GM06990 (cell line): ENCODE measurements at regions not wholly inside any gene's neighbourhood (a gene's known extent, or its start where the extent isn't known, plus 50 kb on each side); places are given as distances from the start of the nearest gene placed in this dataset.
A peak's percentile ranks its signal among the peaks of the same experiment; 100 is the strongest.

Experiments used
- DNase-seq: peaks from one replicate; pipeline ENCODE4 v3.0.0-alpha.2; 2011; ENCODE audit not compliant: insufficient read length; ENCODE audit errors: extremely low read depth
- H3K27me3 ChIP-seq: replicated peaks from 2 replicates; pipeline ENCODE4 v1.6.0; 2011; ENCODE audit warnings: low read length; ENCODE audit not compliant: control insufficient read depth, insufficient read depth
- H3K36me3 ChIP-seq: 2 replicates; pipeline ENCODE4 v1.5.1; 2011; ENCODE audit warnings: low read length; ENCODE audit not compliant: control insufficient read depth, insufficient read depth
- H3K4me3 ChIP-seq: replicated peaks from 2 replicates; pipeline ENCODE4 v1.5.1; 2011; ENCODE audit warnings: low read depth, mild to moderate bottlenecking, control low read depth, low read length
- TF ChIP-seq, protein P1 (sequence below): IDR thresholded peaks from 2 replicates; pipeline ENCODE4 v1.5.1; 2011; ENCODE audit warnings: low read length, control low read depth, mild to moderate bottlenecking, inconsistent platforms; ENCODE audit not compliant: insufficient read depth, poor library complexity, severe bottlenecking

DNA sequence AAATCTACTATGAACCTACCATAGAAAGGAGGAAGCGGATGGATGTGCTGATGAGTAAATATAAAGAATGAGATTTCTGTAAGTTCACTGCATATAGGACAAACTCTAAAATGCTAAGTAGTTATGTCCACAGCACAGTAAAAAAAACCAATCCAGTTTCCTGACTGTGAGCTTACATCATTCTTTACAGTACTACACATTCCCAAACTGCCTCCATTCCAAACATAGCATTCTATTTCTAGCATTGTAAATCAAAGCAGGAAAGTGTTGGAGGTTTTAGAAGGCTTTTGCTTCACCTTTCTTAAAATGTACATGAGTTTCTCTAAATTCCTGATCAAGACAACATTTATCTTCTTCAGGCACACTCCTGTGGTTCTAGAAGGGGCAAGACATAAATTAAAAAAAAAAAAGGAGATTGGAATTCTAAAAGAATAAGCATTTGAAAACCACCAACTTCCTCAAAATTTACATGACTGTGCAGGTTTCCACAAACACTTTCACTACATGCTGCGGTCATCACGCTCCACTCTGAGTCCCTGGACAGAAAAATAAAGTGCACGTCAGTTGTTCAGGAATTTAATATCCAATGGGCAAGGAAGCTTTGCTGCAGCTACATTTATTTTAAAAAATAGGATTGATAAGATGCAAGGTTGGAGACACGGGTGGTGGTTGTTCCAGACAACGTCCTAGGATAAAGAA lies 297.6 kb upstream of the STS start:
- Histone ChIP-seq H3K4me3 (no peak overlapping the region), H3K27me3 (no peaks in the 10 kb centered on the region), H3K36me3 (no peaks in the 10 kb centered on the region)
- DNase-seq = no peak
- TF ChIP-seq, protein P1, sequence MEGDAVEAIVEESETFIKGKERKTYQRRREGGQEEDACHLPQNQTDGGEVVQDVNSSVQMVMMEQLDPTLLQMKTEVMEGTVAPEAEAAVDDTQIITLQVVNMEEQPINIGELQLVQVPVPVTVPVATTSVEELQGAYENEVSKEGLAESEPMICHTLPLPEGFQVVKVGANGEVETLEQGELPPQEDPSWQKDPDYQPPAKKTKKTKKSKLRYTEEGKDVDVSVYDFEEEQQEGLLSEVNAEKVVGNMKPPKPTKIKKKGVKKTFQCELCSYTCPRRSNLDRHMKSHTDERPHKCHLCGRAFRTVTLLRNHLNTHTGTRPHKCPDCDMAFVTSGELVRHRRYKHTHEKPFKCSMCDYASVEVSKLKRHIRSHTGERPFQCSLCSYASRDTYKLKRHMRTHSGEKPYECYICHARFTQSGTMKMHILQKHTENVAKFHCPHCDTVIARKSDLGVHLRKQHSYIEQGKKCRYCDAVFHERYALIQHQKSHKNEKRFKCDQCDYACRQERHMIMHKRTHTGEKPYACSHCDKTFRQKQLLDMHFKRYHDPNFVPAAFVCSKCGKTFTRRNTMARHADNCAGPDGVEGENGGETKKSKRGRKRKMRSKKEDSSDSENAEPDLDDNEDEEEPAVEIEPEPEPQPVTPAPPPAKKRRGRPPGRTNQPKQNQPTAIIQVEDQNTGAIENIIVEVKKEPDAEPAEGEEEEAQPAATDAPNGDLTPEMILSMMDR = no peak

DNA sequence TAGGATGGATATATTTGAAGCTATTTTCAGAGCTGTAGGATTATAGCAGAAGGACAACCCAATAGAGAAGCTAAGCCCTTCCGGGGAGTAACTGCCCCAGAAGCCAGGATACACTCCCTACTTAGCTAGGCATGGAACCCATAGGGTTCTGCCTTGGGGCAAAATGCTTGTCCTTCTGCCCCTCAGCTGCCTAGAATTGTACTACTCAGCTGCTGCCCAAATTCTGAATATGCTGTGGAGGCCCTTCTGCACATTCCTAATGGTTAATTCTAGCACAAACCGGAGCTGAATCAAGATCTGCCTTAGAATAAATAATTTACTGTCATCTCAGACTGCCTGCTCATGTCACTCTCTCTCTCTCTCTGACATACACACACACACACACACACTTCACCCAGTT lies 297.7 kb upstream of the VCX3A start:
- Histone ChIP-seq H3K4me3 (no peak overlapping the region), H3K27me3 (no peaks in the 10 kb centered on the region), H3K36me3 (no peaks in the 10 kb centered on the region)
- DNase-seq = no peak
- TF ChIP-seq, protein P1 = no peak

DNA sequence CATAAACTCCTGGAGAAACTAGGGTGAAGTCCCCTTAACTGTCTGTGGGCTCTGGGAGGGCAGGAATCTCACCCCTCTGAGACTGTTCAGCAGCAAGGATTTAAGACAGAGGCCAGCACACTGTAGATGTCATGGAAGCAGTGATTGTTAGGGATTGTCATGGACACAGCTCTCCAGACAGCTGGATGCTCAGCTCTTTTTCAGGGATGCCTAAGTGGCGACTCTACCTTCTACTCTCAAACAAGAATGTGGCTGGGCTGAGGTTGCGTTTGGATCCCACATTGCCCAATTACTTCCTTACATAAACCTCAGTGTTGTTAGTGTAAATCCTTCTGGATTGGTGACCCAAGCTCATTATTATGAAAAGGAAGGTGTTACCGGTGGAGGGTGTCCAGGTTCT lies 291.9 kb upstream of the VCX3A start:
- TF ChIP-seq, protein P1 = no peak
- Histone ChIP-seq H3K4me3 (no peak overlapping the region), H3K36me3 (no peaks in the 10 kb centered on the region), H3K27me3 (no peaks in the 10 kb centered on the region)
- no peak for DNase-seq

DNA sequence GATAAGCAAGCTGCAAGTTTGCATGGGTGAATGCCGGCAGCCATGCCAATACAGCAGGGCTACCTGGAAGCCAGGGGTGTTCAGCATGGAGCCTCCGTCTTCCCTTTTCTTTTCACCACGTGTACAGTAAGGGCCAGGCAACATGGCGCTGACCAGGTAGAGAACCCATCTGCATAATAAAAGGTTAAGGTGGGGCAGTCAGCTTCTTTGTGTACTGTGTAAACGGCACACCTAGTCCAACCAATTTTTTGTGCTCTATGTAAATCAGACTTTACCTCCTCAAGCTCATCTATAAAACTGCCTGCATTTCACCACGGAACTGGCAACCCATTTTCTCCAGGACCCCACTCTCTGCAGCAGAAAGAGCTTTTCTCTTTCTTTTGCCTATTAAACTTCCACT lies 286.8 kb upstream of the VCX3A start:
- Histone ChIP-seq H3K27me3 (no peaks in the 10 kb centered on the region), H3K36me3 (no peaks in the 10 kb centered on the region), H3K4me3 (no peak overlapping the region)
- TF ChIP-seq, protein P1 = no peak
- DNase-seq = no peak

DNA sequence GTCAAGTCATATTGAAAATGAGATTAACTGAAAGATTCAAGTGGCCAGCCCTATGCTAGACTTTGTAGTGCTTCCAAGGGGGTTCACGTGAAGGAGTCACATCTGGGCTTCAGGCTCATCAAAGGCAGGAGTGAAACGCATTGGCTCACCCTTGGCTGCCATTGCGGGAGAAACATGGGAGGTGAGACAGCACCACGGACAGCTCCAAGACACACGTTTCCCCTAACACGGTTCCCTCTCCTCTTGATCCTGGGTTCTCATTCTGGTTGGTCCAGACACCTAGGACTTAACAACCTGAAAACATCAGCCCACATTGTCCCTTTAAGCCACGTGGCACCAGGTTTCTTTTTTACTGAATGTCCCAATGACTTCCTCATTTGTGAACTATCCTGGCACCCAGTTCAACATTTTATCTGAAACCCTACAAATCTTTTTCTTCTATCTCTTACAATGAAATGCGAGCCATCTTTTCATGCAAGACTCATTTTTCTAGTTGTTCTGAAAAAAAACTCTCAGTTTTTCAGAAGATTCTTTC lies 279.0 kb upstream of the VCX3A start:
- no peak overlapping the region for H3K4me3 ChIP-seq
- no peaks in the 10 kb centered on the region for H3K27me3 ChIP-seq
- peak; percentile 1 for DNase-seq
- no peaks in the 10 kb centered on the region for H3K36me3 ChIP-seq
- TF ChIP-seq, protein P1 = no peak
